T-cell (primary cell): ENCODE measurements at regions not wholly inside any gene's neighbourhood (a gene's known extent, or its start where the extent isn't known, plus 50 kb on each side); places are given as distances from the start of the nearest gene placed in this dataset.
A peak's percentile ranks its signal among the peaks of the same experiment; 100 is the strongest.

Source experiments
- ATAC-seq, 4 experiments: fragments of 200-7000 bp in 3 of 4; fragments of 150-1000 bp in 1 of 4; cut with Tn5 transposase; replicated peaks in 1 of 4; 1 replicate in 3 of 4; 2 replicates in 1 of 4; pipeline ENCODE4 v1.10.0; 2021; ENCODE audit warnings: moderate library complexity in 3 of 4, mild to moderate bottlenecking in 2 of 4, moderate number of reproducible peaks in 1 of 4
- CTCF ChIA-PET, 2 donors: fragments of 300-600 bp; sonication (Branson Sonifier 250); formaldehyde crosslinking; loops; one replicate each; lab custom pipeline; 2022; ENCODE audit warnings: antibody characterized with exemption in 2 of 2; lab: Charles Lee
- POLR2A ChIA-PET, 2 donors: fragments of 300-600 bp; sonication (Branson Sonifier 250); formaldehyde crosslinking; loops; one replicate each; lab custom pipeline; 2022; ENCODE audit warnings: antibody characterized with exemption in 2 of 2; lab: Charles Lee
- DNase-seq, 35 experiments: peaks; one replicate each; pipeline versions ENCODE4 v3.0.0 to v3.0.0-alpha.2; 2013 to 2023
- H3K27ac ChIP-seq: one replicate; pipeline ENCODE4 v1.5.1; 2013; ENCODE audit warnings: low read length
- H3K27me3 ChIP-seq, 2 experiments: replicated peaks in 1 of 2; 1 replicate in 1 of 2; 2 replicates in 1 of 2; pipeline versions ENCODE4 v1.6.1 to v1.7.0; 2013; ENCODE audit warnings: low read length in 1 of 2, mixed read lengths in 1 of 2; ENCODE audit not compliant: control insufficient read depth in 2 of 2, insufficient read depth in 2 of 2; ENCODE audit errors: extremely low read depth in 1 of 2
- H3K36me3 ChIP-seq, 2 donors: 1 replicate in 1 of 2; 2 replicates in 1 of 2; pipeline versions ENCODE4 v1.6.1 to v1.7.0; 2013; ENCODE audit warnings: low read length in 1 of 2; ENCODE audit not compliant: control insufficient read depth in 2 of 2, insufficient read depth in 1 of 2; ENCODE audit errors: extremely low read depth in 1 of 2
- H3K4me1 ChIP-seq, 2 experiments: 1 replicate in 1 of 2; 2 replicates in 1 of 2; pipeline versions ENCODE4 v1.6.1 to v1.7.0; 2013; ENCODE audit warnings: low read length in 2 of 2, mixed read lengths in 1 of 2; ENCODE audit not compliant: insufficient read depth in 2 of 2, control insufficient read depth in 1 of 2; ENCODE audit errors: extremely low read depth in 1 of 2
- H3K4me3 ChIP-seq, 2 donors: 1 replicate in 1 of 2; 2 replicates in 1 of 2; pipeline versions ENCODE4 v1.5.1 to v1.7.0; 2013; ENCODE audit warnings: mild to moderate bottlenecking in 2 of 2, low read length in 1 of 2, moderate library complexity in 1 of 2; ENCODE audit not compliant: control insufficient read depth in 1 of 2; ENCODE audit errors: extremely low read depth in 1 of 2
- H3K9me3 ChIP-seq: 2 replicates; pipeline ENCODE4 v1.7.0; 2013
- H3K27ac Mint-ChIP-seq, 2 donors: one replicate each; pipeline ENCODE4 v1.8.0; 2020 to 2021; ENCODE audit warnings: mild to moderate bottlenecking in 2 of 2, mixed read lengths in 2 of 2
- H3K27me3 Mint-ChIP-seq, 2 donors: one replicate each; pipeline ENCODE4 v1.8.0; 2021 to 2022; ENCODE audit warnings: mixed read lengths in 2 of 2
- H3K36me3 Mint-ChIP-seq: one replicate; pipeline ENCODE4 v1.8.0; 2021; ENCODE audit warnings: mixed read lengths
- H3K4me1 Mint-ChIP-seq, 3 donors: one replicate each; pipeline ENCODE4 v1.8.0; 2020 to 2022; ENCODE audit warnings: mixed read lengths in 3 of 3, mild to moderate bottlenecking in 1 of 3
- H3K4me3 Mint-ChIP-seq, 3 donors: one replicate each; pipeline ENCODE4 v1.8.0; 2020 to 2022; ENCODE audit warnings: mild to moderate bottlenecking in 3 of 3, mixed read lengths in 3 of 3, moderate library complexity in 3 of 3
- H3K9me3 Mint-ChIP-seq, 3 donors: one replicate each; pipeline ENCODE4 v1.8.0; 2020 to 2022; ENCODE audit warnings: mixed read lengths in 3 of 3
- WGBS: methylation state at CpG from one replicate; pipeline ENCODE4 v1.1.5; 2013; ENCODE audit warnings: missing lambda C conversion rate; ENCODE audit not compliant: insufficient coverage; 5-methylcytosine and 5-hydroxymethylcytosine counted together

DNA sequence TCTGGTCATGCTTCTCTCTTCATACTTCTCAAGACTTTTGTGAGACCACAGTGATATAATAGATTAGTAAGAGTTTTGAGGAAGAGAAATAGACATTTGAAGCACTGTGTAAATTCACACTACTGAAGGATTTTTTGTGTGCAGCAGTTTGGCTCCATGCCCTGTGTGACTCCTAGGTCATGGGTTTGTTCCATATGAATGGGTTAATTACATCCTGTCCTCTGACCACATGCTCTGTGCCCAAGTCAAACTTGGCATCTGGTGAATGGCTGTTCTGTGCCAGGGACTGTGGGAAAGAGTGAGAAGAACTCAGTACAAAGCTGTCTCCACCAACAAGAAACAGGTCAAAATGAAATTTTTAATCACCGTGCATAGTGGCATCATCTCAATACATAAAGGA, 304.0 kb downstream of the LNPK start:
- no peaks in the 10 kb centered on the region for H3K4me1 ChIP-seq
- H3K36me3 Mint-ChIP-seq, result no peaks in the 10 kb centered on the region
- no peak for DNase-seq
- H3K9me3 Mint-ChIP-seq, result peaks cover 0 to 4% (median 0%) of the 10 kb centered on the region in 3 donors
- H3K4me3 Mint-ChIP-seq, result no peak overlapping the region
- H3K27ac ChIP-seq, result no peak overlapping the region
- no peak for ATAC-seq
- H3K27ac Mint-ChIP-seq, result no peak overlapping the region
- peaks cover 2 to 12% of the 10 kb centered on the region in 2 experiments for H3K27me3 ChIP-seq
- no CpG with 5 or more reads among the region's 1 CpG for WGBS
- no peak overlapping the region for H3K4me3 ChIP-seq
- ChIA-PET CTCF (no interaction called here), POLR2A (no interaction called here)
- no peaks in the 10 kb centered on the region for H3K4me1 Mint-ChIP-seq
- H3K27me3 Mint-ChIP-seq, result peaks cover 22 to 36% of the 10 kb centered on the region in 2 donors
- no peaks in the 10 kb centered on the region for H3K9me3 ChIP-seq
- H3K36me3 ChIP-seq, result no peaks in the 10 kb centered on the region

DNA sequence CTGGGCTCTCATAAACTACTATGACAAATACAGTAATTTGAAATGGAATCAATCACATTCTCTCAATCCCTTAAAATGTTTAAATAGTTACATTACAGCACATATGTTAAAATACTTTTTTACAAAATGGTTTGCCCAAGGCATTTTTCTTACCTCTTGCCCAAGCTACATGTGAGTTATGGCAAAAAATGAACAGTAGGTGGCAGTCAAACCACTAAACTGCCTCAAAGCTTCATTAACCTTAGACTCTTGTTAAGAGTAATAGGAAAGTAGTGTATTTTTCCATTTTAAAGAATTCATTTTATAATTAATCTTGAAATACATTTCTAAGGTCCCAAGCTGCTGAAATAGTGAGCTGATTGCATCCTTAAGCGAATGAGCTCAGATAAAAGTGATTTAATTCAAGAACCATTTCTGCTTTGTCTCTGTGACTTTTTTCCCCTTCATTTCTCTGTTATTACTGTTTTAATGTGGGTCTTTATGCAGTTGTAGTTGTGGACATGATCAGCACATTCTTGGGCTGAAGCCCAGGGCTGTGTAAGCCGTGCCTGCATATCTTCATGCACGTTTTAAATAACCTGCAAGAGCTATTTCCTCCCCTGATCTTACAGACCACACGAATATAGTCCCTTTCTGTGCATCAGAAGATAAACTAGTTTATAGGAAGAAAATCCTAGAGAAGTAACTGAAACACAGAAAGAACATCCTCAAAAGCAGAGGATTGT, 311.8 kb downstream of the LNPK start:
- peak in 1 of 4 experiments; percentile 51 for ATAC-seq
- Mint-ChIP-seq H3K27ac (no peak overlapping the region), H3K27me3 (peaks cover 11 to 35% of the 10 kb centered on the region in 2 donors), H3K9me3 (no peaks in the 10 kb centered on the region), H3K4me1 (no peaks in the 10 kb centered on the region), H3K4me3 (no peak overlapping the region), H3K36me3 (no peaks in the 10 kb centered on the region)
- DNase-seq, result peak in 6 of 35 experiments; percentile 2 to 68 (median 8)
- no peaks in the 10 kb centered on the region for H3K36me3 ChIP-seq
- H3K4me3 ChIP-seq, result no peak overlapping the region
- ChIA-PET CTCF (interaction anchor here (0.5 to 3.6 kb wide), 9 partner anchors 10 to 1771 kb away, joined by 3 to 46 read pairs (median 5); no protein-coding TSS in a partner anchor), POLR2A (no interaction called here)
- no peak overlapping the region for H3K27ac ChIP-seq
- WGBS, result no CpG with 5 or more reads among the region's 4 CpGs
- H3K9me3 ChIP-seq, result no peaks in the 10 kb centered on the region
- H3K4me1 ChIP-seq, result no peaks in the 10 kb centered on the region
- peaks cover 5 to 14% of the 10 kb centered on the region in 2 experiments for H3K27me3 ChIP-seq

DNA sequence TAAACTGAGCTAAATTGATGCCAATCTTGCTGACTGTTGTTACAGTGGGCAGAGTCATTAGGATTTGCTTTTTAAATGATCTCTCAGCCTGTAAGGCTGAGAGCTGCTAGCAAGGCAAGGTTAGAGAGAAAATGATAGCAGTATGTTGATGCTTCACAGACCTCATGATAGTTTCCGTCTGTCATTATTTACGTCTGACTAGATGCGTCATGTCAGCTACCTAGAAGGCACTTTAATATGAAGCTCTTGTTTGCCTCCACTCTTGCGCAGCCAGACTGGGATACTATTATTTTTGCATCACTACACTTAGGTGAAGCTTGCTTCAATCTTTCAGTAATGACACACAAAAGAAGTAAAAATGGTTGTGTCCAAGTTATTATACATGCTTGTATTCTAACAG, 313.8 kb downstream of the LNPK start:
- no peak for DNase-seq
- Histone ChIP-seq H3K9me3 (no peaks in the 10 kb centered on the region), H3K27me3 (peaks cover 5 to 13% of the 10 kb centered on the region in 2 experiments), H3K36me3 (no peaks in the 10 kb centered on the region), H3K4me3 (no peak overlapping the region), H3K4me1 (no peaks in the 10 kb centered on the region), H3K27ac (no peak overlapping the region)
- H3K36me3 Mint-ChIP-seq, result no peaks in the 10 kb centered on the region
- peaks cover 7 to 46% of the 10 kb centered on the region in 2 donors for H3K27me3 Mint-ChIP-seq
- H3K4me1 Mint-ChIP-seq, result no peaks in the 10 kb centered on the region
- H3K27ac Mint-ChIP-seq, result no peak overlapping the region
- H3K4me3 Mint-ChIP-seq, result no peak overlapping the region
- no peak for ATAC-seq
- H3K9me3 Mint-ChIP-seq, result no peaks in the 10 kb centered on the region
- WGBS, result 100% methylated on average over 4 of the region's 4 CpGs
- CTCF ChIA-PET, result interaction anchor here (0.6 to 3.6 kb wide), 4 partner anchors 9 to 878 kb away, joined by 3 to 46 read pairs (median 4); no protein-coding TSS in a partner anchor
- POLR2A ChIA-PET, result no interaction called here

DNA sequence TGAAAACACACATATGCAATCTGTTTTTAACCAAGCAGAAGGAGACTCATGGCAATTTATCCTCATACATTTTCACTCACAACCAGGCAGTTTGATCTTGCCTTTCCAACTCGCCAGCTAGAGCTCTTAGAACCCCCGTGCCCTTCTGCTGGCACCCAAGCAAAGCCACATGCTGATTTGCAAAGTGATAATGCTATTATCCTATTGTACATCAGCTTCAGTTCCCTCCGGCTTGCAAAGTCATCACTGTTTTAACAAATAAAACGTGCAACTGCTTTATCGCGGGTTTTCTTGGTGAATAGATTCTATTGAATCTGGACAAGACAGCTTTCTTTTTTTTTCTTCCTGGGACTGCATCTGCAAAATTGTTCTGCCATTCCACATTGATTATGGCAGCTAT, 314.6 kb downstream of the LNPK start:
- Histone ChIP-seq H3K4me1 (no peaks in the 10 kb centered on the region), H3K4me3 (no peak overlapping the region), H3K36me3 (no peaks in the 10 kb centered on the region), H3K27me3 (peaks cover 5 to 13% of the 10 kb centered on the region in 2 experiments), H3K27ac (no peak overlapping the region), H3K9me3 (no peaks in the 10 kb centered on the region)
- no peaks in the 10 kb centered on the region for H3K36me3 Mint-ChIP-seq
- ChIA-PET CTCF (interaction anchor here (0.7 to 1.3 kb wide), 2 partner anchors 14 to 409 kb away, joined by 3 to 4 read pairs; no protein-coding TSS in a partner anchor), POLR2A (no interaction called here)
- peaks cover 7 to 52% of the 10 kb centered on the region in 2 donors for H3K27me3 Mint-ChIP-seq
- DNase-seq (no peak), ATAC-seq (no peak)
- no peaks in the 10 kb centered on the region for H3K9me3 Mint-ChIP-seq
- WGBS, result 83% methylated on average over 1 of the region's 6 CpGs
- H3K27ac Mint-ChIP-seq, result no peak overlapping the region
- H3K4me1 Mint-ChIP-seq, result no peaks in the 10 kb centered on the region
- H3K4me3 Mint-ChIP-seq, result no peak overlapping the region

DNA sequence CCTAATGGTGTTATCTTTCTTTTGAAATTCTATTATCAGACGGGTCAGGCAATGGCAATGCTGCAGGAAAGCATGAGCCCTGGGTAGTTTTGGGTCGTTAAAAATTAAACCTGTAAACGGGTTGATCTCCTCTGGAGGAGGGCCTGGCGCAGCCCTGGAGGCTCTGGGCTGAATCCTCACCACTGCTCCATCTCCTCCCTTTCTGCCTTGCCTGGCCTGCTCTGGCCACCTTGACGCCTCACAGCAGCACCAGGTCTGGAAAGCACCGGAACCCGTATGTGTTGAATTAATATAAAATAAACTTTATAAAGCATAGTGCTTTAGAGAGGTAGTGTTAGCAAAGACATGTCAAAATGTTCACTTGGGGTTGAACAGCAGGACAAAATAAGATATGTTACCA, 316.1 kb downstream of the LNPK start:
- H3K4me3 ChIP-seq, result no peak overlapping the region
- ChIA-PET POLR2A (interaction anchor here in 1 of 2 donors (0.5 kb wide), 1 partner anchor 986 kb away, joined by 3 read pairs; no protein-coding TSS in a partner anchor), CTCF (interaction anchor here in 1 of 2 donors (0.7 kb wide), 1 partner anchor 294 kb away, joined by 3 read pairs; no protein-coding TSS in a partner anchor)
- no peak overlapping the region for H3K27ac Mint-ChIP-seq
- no peaks in the 10 kb centered on the region for H3K4me1 ChIP-seq
- DNase-seq (no peak), ATAC-seq (no peak)
- no CpG with 5 or more reads among the region's 7 CpGs for WGBS
- no peaks in the 10 kb centered on the region for H3K9me3 ChIP-seq
- peaks cover 7 to 50% of the 10 kb centered on the region in 2 donors for H3K27me3 Mint-ChIP-seq
- no peaks in the 10 kb centered on the region for H3K36me3 ChIP-seq
- peaks cover 7 to 13% of the 10 kb centered on the region in 2 experiments for H3K27me3 ChIP-seq
- H3K4me1 Mint-ChIP-seq, result no peaks in the 10 kb centered on the region
- no peaks in the 10 kb centered on the region for H3K9me3 Mint-ChIP-seq
- H3K4me3 Mint-ChIP-seq, result no peak overlapping the region
- H3K36me3 Mint-ChIP-seq, result no peaks in the 10 kb centered on the region
- no peak overlapping the region for H3K27ac ChIP-seq

DNA sequence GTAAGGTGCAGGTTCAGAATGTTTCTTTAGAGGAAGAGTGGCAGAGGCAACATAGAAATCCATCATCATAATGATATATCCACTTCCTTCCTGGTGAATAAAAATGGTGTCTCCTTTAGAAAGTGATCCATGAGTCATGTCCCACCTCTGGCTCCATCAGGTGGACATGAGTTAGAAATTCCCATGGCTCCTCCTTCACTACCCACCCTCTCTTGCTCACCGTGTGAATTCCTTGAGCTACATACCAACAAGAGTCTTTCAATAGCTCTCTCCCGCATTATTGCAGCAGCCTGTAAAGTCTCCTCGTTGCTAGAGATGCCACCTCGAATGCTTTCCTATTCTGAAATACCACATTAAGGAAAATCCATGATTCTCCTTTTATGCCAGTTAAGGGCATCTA, 317.6 kb downstream of the LNPK start:
- Histone ChIP-seq H3K4me1 (no peaks in the 10 kb centered on the region), H3K27ac (no peak overlapping the region), H3K27me3 (peaks cover 7% of the 10 kb centered on the region in 2 experiments), H3K4me3 (no peak overlapping the region), H3K9me3 (no peaks in the 10 kb centered on the region), H3K36me3 (no peaks in the 10 kb centered on the region)
- Mint-ChIP-seq H3K4me1 (no peaks in the 10 kb centered on the region), H3K36me3 (no peaks in the 10 kb centered on the region), H3K4me3 (no peak overlapping the region), H3K27me3 (peaks cover 7 to 45% of the 10 kb centered on the region in 2 donors), H3K9me3 (no peaks in the 10 kb centered on the region), H3K27ac (no peak overlapping the region)
- ATAC-seq (no peak), DNase-seq (no peak)
- POLR2A ChIA-PET, result no interaction called here
- WGBS, result 75% methylated on average over 4 of the region's 4 CpGs
- CTCF ChIA-PET, result no interaction called here
